HG02870 (cell line): ENCODE measurements at regions not wholly inside any gene's neighbourhood (a gene's known extent, or its start where the extent isn't known, plus 50 kb on each side); places are given as distances from the start of the nearest gene placed in this dataset.

ENCODE experiments used
- ATAC-seq: cut with Tn5 transposase; IDR thresholded peaks from one replicate; pipeline ENCODE4 v1.9.1; 2021; ENCODE audit warnings: mild to moderate bottlenecking, moderate library complexity; ENCODE audit not compliant: unreplicated experiment

DNA sequence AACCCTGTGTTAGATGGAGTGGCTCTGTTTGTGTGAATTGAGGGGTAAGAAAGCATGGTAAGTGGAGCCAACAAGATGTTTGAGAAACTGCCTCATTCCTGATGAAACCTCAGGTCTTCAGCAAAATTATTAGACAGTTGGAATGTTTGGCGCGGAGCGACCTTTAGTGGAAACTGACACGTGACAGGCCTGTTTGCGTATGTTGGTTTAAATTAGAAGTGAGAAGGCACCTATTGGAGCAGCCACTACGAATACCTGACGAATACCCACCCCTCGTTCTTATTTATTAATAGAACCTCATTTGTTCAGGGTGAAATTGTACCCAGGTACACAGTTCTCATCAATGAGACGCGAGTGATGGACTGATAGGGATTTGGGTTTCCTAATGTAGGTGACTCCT lies 63.2 kb upstream of the MIR17HG start:
- no peak for ATAC-seq

DNA sequence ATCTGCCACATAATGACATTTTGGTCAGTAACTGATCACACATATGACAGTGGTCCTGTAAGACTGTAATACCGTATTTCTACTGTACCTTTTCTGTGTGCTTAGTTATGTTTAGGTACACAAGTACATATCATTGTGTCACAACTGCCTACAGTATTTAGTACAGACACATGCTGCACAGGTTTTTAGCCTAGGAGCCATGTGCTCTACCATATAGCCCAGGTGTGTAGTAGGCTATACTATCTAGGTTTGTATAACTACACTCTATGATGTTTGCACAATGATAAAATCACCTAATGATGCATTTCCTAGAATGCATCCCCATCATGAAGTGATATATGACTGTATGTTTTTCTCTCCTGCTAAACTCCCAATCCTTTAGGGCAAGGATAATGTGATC lies 61.2 kb upstream of the MIR17HG start:
- ATAC-seq: no peak

DNA sequence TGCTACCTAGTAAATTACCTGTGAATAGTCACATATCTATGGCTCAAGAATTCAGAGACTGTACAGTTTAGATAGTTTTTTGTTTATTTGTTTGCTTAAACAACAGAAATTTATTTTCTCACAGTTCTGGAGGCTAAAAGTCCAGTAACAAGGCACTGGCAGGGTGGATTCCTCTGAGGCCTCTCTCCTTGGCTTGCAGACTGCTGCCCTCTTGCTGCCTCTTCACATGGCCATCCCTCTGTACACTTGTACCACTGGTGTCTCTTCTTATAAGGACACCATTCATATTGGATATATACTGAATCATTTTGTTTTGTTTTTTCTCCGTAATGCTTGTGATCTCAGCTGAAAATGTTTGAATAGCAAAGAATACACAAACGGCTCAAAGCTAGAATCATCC lies 56.4 kb upstream of the MIR17HG start:
- no peak for ATAC-seq

- ATAC-seq: no peak
Measured at GRCh38 chr13:91292630-91293221, 54.8 kb upstream of the MIR17HG start.

DNA sequence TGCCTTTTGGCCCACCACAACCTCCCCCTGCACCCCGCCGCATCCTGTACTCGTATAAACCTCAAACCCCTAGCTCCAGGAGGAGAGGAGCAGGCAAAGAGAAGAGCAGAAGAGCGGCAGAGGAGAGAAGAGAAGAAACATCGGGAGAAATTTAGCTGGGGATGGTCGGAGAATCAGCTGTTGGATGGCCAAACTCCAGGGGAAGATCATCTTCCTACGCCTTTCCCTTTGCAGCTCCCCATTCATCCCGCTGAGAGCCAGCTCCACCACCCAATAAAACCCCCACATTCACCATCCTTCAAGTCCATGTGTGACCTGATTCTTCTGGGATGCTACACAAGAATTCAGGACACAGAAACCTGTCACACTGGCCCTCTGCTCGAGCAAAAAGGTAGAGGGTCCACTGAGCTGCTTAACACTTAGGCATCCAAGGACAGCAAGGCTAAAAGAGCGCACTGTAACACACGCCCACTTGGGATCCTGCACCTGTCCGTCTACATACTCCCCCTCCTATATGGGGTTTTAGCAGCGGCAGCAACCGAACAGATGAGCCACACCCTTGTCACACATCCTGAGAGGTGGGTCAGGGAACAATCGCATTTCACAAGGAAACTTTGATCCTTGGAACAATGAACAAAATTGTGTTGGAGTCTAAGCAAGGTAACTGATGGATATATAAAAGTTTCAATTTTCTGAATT lies 51.6 kb upstream of the MIR17HG start:
- no peak for ATAC-seq

- ATAC-seq: no peak
Measured at GRCh38 chr13:91297503-91297902, 50.0 kb upstream of the MIR17HG start.
